Activated CD4-positive, alpha-beta T cell treated with anti-CD3 and anti-CD28 coated beads, Interleukin-2, Interleukin-6, amounts not matched to agents 100 ng/mL and 50 ng/mL, durations not matched to agents 16 hours and 8 hours (primary cell): ENCODE measurements at regions not wholly inside any gene's neighbourhood (a gene's known extent, or its start where the extent isn't known, plus 50 kb on each side); places are given as distances from the start of the nearest gene placed in this dataset.
"Not testable (repeated sequence)": the region's sequence is repeated elsewhere in the genome, so short reads cannot be mapped to it uniquely, and the experiment has no call there.

ENCODE experiments used
- DNase-seq: peaks from one replicate; pipeline ENCODE4 v3.0.0-alpha.2; 2020

DNA sequence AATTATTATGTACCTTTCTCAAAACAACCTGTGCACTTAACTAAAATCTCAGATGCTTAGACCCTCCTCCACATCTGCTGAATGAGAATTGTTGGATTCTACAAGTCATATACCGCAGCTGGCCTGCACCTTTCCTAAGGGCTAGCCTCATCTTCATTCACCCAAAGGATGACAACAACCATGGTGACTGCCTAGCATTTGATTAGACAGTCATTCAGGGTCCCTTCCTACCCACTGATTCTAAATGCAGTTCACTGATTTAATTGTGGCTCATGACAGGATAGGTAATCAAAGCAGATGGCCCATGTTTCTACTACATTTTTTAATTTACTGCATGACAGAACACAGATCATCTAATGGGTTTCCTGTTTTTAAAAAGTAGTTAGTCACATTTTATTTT, 551.9 kb upstream of the SLC10A2 start:
- DNase-seq, result no peak

DNA sequence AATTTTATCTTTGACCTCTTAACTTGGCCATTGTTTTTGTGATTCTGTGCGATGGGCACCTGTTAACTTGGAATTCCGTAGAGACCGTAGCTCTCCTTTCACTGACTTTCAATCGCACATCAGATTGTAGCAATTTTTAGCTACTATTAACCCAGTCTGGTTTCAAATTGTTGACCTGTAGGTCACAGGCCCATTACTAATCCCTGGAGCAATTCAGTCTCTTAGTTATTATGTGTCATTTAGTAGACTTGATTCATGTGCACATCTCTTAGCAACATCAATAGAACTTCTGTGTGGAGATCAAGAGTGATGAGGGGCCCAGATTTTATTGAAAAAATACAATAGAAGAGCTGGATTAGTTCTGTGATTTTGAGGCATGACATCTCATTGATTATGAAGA, 549.6 kb upstream of the SLC10A2 start:
- DNase-seq, result no peak

DNA sequence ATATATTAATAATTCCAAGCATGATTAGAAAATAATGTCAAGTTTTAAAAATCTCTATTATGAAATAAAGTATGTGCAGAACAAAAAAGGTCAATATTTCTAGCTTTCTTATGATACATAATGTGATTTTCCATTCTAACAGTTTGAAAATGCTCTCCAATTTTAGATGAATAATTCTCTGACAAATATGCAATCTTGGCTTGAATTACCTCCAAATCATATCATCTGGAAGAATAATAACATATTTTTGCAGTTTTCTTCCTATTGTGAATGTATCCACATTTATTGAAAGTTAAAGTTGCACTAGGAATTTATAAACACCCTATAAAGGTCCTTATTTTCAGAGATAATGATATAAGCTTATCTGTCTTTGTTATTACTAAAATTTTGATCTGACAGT, 548.5 kb upstream of the SLC10A2 start:
- no peak for DNase-seq

DNA sequence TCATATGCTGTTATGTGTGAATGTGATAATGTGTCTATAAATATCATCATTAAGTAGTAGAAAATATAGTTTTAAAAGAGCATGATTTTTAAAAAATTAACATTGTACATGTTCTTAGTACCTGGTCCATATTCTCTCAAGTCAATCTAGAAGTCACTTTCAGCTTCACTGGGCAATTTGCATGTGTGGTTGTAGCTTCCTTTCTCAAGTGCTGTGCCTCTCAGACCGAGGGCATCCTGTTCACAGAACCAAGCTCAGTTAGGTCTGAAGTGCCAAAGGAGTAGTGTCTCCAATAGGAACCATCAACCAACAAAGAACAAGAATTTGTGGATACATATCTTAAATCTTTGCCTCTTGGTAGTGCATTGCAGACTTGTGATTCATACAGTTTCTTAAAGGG, 541.8 kb upstream of the SLC10A2 start:
- DNase-seq, result no peak

DNA sequence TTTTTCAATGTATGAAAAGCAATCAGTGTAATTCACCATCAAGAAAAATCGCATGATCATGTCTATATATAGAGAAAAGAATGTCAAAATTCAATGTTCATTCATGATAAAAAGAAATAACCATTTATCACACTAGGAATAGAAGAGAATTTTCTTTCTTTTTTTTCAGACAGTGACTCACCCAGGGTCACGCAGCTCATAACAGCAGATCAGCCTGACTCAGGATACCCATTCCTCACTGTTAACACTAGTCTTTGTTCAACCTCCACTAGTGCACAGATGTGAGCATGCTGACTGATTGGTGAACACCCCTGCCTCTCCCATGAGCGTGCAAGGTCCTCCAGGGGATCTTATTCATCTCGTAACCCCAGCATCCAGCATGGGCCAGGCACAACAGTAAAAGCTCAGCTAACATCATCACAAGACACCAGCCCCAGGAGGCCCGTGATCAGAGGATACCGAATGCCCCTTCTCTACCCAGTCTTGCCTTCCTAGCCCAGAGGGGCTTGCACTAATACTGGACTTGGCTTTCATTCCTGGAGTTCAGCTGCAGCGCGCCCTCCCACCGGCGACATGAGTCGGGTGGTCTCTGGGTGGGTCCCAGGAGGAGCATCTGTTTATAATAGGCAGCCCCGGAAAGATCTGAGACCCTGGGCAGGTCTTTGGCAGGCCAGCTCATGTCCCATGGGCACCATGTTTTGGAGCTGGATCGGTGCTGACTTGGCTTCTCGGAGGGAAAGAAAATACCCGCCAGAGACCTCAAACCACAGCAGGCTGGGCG, 539.5 kb upstream of the SLC10A2 start:
- DNase-seq, result no peak

DNA sequence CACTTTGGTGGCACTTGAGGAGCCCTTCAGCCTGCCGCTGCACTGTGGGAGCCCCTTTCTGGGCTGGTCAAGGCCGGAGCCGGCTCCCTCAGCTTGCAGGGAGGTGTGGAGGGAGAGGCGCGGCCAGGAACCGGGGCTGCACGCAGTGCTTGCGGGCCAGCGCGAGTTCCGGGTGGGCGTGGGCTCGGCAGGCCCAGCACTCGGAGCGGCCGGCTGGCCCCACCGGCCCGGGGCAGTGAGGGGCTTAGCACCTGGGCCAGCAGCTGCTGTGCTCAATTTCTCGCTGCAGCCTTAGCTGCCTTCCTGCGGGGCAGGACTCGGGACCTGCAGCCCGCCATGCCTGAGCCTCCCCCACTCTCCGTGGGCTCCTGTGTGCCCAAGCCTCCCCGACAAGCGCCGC, 533.7 kb upstream of the SLC10A2 start:
- not testable (repeated sequence) for DNase-seq

DNA sequence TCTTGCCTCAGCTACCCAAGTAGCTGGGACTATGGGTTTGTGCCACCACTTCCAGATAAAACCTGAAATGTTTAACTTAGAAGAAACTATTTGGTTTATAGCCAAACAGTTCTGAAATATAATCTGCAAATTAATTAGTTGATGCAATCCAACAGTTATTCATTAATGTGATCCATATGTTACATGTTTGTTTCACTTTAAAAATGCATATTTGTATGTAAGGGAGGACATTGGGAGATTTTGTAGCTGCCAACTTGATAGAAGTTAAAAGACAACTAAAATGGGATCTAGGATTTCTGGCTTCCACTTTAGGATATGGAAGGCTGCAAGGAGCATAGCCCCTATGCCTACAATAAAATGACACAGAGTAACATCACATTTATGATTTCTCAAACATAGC, 532.5 kb upstream of the SLC10A2 start:
- DNase-seq, result no peak

DNA sequence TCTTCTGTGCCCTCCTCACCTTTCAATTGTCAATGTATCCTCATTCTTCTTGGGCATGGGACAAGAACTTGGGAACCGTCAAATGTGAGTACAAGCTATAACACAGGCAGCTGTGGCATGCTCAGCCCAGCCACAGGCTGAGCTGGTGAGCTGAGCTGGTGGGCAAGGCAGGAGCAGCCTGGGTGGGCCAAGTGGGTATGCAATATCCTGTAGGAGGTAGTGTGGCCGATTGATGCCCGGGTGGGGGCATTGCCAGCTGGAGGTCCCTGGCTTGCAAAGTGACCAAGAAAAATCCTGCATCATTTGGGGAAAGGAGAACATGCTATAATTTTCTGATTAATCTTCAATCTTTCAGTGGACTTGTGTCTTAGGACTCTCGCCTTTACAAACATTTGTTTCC, 507.2 kb upstream of the SLC10A2 start:
- no peak for DNase-seq

DNA sequence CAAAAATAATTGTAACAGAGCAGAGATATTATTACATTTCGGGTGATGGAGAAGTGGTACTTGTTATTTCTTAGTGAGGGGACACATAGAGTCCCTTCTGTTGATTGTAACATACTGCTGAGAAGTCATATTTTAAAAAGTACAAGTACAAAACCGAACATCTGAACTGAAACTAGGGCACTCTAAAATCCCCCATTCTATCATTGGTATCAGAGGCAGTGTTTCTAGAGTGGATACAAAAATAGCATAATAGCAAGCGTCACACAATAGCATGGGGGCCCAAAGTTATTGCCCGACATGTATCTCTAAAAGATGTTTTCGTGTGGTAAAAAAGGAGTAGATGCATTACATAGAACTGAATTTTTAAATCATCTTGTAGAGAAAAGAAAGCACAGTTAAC, 502.1 kb upstream of the SLC10A2 start:
- DNase-seq, result no peak

DNA sequence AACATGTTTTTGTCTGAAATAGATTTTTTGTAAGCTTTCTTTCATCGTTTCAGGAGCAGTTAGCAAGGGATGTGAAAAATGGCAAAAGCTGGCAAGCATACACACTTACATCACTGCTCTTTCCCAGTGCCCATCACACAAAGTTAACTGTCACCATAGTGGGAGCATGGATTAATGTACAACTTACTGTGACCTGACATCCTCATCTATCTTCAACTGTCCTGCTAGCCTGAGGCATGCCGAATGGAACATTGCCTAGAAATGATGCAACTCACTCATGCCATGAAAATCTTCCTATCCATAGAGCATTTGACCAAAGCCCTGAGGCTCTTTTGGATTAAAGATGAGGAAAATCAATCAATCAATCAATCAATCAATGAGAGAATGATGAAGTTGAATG, 491.7 kb upstream of the SLC10A2 start:
- DNase-seq, result no peak

DNA sequence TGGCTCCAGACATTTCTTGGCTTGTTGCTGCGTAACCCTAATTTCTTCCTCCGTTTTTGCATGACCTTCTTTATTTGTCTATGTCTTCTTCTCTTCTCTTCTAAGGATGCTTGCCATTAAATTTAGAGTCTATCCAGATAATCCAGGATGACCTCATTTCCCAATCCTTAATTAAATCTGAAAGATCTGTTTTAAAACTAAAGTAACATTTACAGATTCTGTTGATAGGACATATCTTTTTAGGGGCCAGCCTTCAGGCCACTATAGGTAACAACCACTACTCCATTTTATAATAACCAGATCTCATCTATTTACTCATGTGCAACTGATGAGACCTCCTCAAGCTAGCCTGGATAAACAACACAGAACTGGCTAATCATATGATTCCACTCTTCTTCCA, 490.5 kb upstream of the SLC10A2 start:
- DNase-seq, result no peak

DNA sequence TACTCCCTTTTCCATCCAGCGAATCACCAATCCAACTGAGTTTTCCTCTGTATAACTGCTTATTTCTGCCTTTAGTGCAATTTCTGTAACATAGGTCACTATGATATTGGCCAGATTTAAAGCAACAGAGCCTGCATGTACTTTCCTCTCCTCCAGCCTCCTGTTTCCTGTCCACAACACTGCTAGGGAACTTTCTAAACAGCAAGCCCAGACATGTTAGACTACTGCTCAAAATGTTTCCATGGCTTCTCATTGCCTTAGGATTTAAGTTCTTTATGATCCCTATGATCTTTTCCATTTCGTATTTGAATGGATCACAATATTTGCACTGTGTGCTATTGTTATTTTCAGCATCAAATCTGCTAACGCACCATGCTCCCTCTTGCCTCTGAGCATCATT, 481.7 kb upstream of the SLC10A2 start:
- DNase-seq, result no peak

DNA sequence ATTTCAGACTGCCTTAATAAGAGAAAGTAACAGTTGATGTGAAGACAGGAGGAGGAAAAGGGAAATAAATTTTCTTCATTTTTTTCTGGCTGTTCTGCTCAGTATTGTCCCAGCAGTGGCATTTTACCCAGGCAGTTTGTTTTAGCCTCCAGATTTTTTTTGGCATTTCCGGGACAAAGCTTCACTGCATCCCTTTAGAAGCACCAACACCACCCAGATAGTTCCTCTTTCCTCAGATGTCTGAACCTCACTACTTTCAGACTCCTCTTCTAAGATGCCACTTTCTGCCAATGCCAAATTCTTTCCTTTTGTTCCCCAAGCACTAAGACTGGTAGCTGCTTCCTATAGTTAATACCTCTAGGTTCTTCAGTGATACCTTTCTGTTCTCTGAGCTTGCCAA, 480.1 kb upstream of the SLC10A2 start:
- no peak for DNase-seq

DNA sequence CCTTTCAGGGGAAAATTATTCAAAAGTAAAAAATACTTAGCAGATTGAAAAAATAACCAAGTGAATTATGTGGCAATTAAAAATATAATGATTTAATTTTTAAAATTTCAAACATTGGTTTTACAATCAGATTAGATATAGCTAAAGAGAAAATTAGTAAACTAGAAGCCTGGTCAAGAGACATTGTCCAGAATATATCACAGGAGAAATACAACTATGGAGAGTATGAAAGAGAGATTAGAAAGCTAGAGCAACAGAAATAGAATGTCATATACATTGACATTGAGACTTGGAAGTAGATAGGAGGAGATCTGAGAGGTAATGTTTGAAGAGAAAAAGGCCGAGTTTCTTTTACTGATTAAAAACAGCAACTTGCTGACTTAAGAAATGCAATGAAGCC, 476.4 kb upstream of the SLC10A2 start:
- no peak for DNase-seq

DNA sequence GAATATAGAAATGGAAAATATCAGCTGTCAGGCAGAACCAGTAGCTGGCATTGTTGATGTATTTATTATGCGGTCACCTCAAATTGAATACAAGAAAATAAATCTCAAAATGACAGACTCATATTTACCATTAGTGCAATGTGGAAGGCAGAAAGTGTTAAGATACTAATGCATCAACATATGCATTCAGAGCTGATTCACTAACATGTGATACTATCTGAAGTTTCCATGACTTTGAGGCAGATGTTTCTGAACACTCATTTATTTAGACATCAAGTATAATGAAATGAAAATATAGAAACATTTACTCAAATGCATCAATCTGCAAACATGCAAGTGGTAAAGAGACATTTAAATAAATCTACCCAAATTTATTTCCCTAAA, 474.2 kb upstream of the SLC10A2 start:
- DNase-seq, result no peak

DNA sequence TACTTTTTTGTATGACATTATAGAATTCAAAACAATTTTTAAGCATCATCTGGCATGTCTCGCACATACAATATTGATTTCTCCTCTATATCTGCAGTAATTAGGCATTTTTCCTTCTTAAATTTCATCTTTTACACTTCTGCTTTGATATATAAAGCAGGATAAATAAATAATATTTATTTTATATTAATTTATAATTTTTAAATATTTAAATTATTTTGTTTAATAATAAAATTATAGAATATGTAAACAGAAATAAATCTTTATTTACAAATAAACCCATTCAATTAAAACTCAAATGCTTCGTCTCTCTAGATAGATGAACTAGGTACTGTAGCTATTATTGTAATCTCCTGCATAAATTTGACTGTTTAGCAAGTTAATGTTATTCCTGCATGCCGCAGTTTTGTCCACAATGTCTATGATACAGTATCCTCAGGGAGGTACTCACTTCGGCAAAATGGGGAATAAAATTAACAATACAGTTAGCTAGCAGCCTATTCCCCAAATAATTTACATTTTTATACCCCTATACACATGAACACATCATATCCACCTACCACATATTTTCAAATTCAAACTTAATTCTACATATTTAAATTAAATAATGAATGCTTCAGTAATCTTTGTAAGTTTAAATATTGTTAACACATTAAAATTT, 473.6 kb upstream of the SLC10A2 start:
- DNase-seq, result no peak

DNA sequence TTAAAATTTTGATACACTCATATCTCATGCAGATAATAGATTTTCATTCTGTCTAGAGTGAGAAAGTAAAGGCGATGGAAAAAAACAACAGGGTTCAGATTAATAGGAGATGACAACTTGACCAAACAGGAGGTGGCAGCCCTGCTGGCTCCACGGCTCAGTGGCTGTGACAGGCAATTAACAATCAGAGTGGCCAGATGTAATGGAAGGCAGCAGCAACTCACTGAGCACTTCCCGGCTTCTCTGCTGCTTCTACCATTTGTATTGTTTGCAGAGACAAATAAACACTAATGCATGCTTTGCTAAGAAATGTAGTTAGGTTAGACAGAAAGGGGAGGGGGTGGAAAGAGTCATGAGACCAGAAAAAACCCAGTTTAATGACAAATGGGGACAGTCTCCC, 473.0 kb upstream of the SLC10A2 start:
- DNase-seq, result no peak

DNA sequence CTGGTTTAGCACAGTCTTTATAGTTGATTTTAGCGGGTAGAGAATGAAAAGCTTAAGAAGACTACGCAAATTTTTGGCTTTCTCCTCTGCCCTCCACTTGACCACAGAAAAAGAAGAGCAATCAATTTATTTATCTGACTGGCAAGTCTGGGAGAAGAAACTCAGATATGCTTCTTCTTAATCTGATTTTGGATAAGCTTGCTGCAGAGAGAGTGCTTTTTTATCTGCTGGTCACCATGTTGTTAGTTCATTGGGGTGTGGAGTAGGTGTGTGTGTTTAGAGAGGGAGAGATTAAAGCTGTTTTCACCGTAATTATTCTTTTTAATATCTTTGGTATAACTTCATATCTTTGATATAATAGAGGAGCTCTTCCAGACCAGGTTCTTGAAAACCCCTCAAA, 471.4 kb upstream of the SLC10A2 start:
- no peak for DNase-seq

DNA sequence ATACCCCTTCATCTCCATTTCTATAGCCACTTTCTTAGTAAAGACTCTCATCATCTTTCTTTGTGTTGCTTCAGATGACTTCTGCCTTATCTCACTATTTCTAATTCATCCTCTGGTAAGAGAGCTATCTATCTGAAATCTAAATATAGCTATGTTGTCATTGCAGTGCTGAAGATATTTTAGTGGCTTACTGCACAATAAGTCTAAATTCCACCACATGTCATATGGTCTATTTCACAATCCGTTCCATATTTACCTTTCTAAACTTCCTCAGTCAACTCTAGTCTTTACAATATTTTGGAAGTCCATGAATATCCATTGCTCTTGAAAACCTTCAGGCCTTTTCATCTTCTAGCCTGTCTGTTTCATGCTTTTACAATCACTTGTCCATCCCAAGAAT, 465.1 kb upstream of the SLC10A2 start:
- DNase-seq, result no peak

DNA sequence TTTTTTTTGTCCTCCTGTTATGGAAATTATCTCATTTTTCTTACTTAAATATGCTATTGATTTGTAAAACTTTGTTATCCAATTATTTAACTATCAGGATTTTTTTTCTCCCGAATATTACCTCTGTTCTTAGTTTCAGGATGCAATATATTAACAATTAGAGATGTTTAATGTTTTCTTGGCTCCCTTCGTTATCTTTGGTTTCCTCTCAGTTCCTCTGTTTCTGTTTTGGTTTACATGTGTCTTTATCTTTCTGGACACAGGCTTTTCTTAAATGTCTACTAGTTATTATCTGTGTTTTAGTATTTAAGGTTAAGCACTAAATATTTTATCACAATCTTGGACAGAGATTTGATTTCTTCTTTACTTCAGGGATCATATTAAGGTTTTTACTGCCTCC, 462.2 kb upstream of the SLC10A2 start:
- no peak for DNase-seq

DNA sequence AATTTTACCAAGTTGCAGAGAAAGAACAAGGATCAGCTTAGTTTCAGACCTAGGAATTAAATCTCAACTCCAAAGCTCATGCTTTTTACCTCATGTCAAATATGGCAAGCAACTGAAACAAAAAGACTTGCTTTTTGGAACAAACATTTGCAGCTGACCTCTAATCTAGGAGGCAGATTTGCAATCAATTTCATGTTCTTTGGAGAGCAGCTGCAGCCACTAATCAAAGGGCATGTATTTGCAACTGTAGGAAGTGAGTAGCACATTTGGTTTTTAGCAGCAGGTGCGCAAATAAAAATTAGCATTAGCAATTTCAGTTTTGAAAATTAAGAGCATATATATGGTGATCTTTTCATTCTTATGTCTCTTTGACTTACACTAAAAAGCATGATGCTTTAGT, 459.3 kb upstream of the SLC10A2 start:
- no peak for DNase-seq

DNA sequence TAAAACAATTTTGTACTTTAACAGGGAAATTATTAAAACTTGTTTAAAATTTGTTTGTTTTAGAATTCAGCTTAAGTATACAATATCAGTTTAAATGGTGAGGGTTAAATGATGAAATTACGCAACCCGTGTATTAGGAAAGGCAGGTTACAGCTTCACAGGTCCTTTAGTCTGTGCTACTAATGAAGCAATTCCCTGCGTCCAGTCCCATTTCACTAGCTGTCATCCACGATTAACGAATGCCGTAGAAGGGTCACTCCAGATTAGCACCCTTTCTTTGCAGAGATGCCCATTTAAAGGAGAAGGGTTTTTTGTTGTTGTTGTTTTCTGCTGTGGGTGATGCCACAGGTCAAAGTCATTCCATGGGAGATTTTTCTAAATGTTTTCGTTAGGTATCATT, 457.6 kb upstream of the SLC10A2 start:
- no peak for DNase-seq

DNA sequence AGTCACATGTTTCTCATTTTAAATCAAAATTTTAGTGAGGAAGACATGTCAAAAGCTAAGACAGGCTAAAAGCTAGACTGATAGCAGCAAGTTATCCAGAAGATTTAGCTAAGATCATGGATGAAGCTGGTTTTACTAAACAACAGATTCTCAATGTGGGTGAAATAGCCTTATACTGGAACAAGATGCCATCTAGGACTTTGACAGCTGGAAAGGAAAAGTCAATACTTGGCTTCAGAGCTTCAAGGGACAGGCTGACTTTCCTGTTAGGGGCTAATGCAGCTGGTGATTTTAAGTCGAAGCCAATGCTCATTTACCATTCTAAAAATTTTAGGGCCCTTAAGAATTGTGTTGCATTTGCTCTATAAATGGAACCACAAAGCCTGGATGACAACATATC, 455.3 kb upstream of the SLC10A2 start:
- DNase-seq, result no peak

DNA sequence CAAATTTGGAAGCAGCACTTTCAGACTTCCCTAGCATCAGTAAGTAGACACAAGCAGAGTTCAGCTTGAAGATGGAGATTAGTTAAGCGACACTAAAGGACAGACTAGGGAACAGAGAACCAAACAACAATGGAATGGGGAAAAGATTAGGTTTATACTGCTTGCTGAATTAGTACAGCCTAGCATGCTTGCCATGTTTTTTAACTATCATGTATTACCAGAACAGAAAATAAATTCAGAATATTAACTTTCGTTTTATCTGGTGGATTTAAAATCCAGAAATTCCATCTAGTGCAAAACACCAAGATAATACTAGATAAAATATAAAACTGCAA, 451.5 kb upstream of the SLC10A2 start:
- DNase-seq, result no peak

DNA sequence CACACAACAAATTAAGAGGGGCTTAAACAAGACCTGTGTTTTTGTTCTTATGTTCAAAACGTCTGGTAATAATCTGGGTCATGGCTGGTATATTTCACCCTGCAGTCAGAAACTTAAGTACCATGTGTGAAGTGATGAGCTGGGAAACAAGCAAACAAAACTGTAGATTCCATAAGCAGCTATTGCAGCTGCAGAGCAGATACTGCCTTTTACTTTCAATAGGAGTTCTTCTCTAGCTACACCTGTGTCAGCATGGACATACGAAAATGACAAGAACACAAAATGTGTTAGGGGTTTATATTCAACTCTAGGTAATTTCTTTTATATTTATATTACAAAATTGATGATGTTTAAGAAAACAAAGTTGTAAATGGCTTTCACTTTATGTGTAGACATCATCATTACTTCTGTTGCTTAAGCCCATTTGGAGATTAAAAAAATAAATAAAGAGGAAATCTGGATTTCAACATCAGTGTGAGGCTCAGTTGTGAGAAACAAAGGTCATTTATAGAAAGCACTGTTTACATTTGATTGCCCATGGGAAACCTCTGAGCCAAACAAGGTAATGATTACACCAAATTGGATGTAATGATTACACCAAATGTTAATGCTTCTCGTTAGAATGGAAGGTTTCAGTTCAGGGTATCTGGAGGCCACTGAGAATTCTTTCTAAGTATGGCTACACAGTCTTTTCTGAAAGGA, 451.0 kb upstream of the SLC10A2 start:
- DNase-seq, result no peak
